Neural progenitor cell (in vitro differentiated cells): ENCODE measurements at regions not wholly inside any gene's neighbourhood (a gene's known extent, or its start where the extent isn't known, plus 50 kb on each side); places are given as distances from the start of the nearest gene placed in this dataset.
A peak's percentile ranks its signal among the peaks of the same experiment; 100 is the strongest.

Source experiments
- DNase-seq: peaks from one replicate; pipeline ENCODE4 v3.0.0-alpha.2; 2016; ENCODE audit warnings: low spot score
- H2AFZ ChIP-seq: fragments of 200-600 bp; sonication (generic); replicated peaks from 2 replicates; pipeline ENCODE4 v1.6.1; 2016; ENCODE audit warnings: antibody characterized with exemption
- H3F3A ChIP-seq: fragments of 200-600 bp; sonication (generic); 2 replicates; pipeline ENCODE4 v1.6.1; 2016; ENCODE audit warnings: antibody characterized with exemption, low read depth
- H3K27ac ChIP-seq: fragments of 200-600 bp; sonication (generic); 2 replicates; pipeline ENCODE4 v1.5.1; 2016; ENCODE audit warnings: mild to moderate bottlenecking
- H3K27me3 ChIP-seq: fragments of 200-600 bp; sonication (generic); 2 replicates; pipeline ENCODE4 v1.6.1; 2016; ENCODE audit warnings: mild to moderate bottlenecking, moderate library complexity
- H3K36me3 ChIP-seq: fragments of 200-600 bp; sonication (generic); 2 replicates; pipeline ENCODE4 v1.5.1; 2016
- H3K4me1 ChIP-seq: fragments of 200-600 bp; sonication (generic); 2 replicates; pipeline ENCODE4 v1.6.1; 2016; ENCODE audit warnings: mixed run types
- H3K4me2 ChIP-seq: fragments of 200-600 bp; sonication (generic); 2 replicates; pipeline ENCODE4 v1.6.1; 2016
- H3K4me3 ChIP-seq: fragments of 200-600 bp; sonication (generic); 2 replicates; pipeline ENCODE4 v1.5.1; 2016
- H3K79me2 ChIP-seq: fragments of 200-600 bp; sonication (generic); 2 replicates; pipeline ENCODE4 v1.6.1; 2016; ENCODE audit warnings: low read depth
- H3K9ac ChIP-seq: fragments of 200-600 bp; sonication (generic); 2 replicates; pipeline ENCODE4 v1.6.1; 2016
- H3K9me3 ChIP-seq: fragments of 200-600 bp; sonication (generic); 2 replicates; pipeline ENCODE4 v1.5.1; 2016; ENCODE audit warnings: low read depth
- H4K20me1 ChIP-seq: fragments of 200-600 bp; sonication (generic); 2 replicates; pipeline ENCODE4 v1.6.1; 2016; ENCODE audit warnings: low read depth
- H3K27ac Mint-ChIP-seq: 3 replicates; pipeline ENCODE4 v1.8.0; 2021; ENCODE audit warnings: mixed read lengths
- H3K27me3 Mint-ChIP-seq: 2 replicates; pipeline ENCODE4 v1.8.0; 2022; ENCODE audit warnings: low read depth, mild to moderate bottlenecking, inconsistent platforms, moderate library complexity, mixed read lengths; ENCODE audit not compliant: insufficient read depth
- H3K36me3 Mint-ChIP-seq: 3 replicates; pipeline ENCODE4 v1.8.0; 2021; ENCODE audit warnings: mixed read lengths
- H3K4me1 Mint-ChIP-seq: 3 replicates; pipeline ENCODE4 v1.8.0; 2021; ENCODE audit warnings: mixed read lengths
- H3K4me3 Mint-ChIP-seq: 3 replicates; pipeline ENCODE4 v1.8.0; 2021; ENCODE audit warnings: mild to moderate bottlenecking, moderate library complexity, mixed read lengths
- H3K9me3 Mint-ChIP-seq: 3 replicates; pipeline ENCODE4 v1.8.0; 2020; ENCODE audit warnings: mixed read lengths
- EZH2 ChIP-seq: fragments of 200-600 bp; sonication (generic); IDR thresholded peaks from 2 replicates; pipeline ENCODE4 v1.6.1; 2017; ENCODE audit warnings: antibody characterized with exemption, mild to moderate bottlenecking, moderate library complexity
- EZH2phosphoT487 ChIP-seq: fragments of 200-600 bp; sonication (generic); IDR thresholded peaks from 2 replicates; pipeline ENCODE4 v1.6.1; 2017; ENCODE audit warnings: antibody characterized with exemption
- TF ChIP-seq, protein P1 (sequence below): fragments of 200-600 bp; sonication (generic); IDR thresholded peaks from 2 replicates; pipeline ENCODE4 v1.5.1; 2017; ENCODE audit warnings: antibody characterized with exemption, mild to moderate bottlenecking

DNA sequence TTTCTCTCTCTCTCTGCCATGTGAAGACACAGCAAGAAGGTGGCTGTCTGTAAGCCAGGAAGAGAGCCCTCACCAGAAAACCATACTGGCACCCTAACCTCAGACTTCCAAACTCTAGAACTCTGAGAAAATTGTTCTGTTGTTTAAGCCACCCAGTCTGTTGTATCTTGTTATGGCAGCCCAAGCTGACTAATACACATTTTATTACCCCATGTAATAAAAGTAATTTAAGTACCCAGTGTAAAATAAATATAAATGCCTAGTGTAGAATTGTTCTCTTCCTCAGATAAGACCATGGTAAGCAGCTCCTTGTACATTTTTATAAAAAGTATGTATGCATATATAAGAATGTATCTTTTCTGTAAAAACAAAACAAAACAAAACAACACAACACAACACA is 119.7 kb downstream of the DTL start:
- Histone ChIP-seq H3K9ac (no peak overlapping the region), H3K36me3 (no peaks in the 10 kb centered on the region), H2AFZ (no peak overlapping the region), H3F3A (no peaks in the 10 kb centered on the region), H3K9me3 (no peaks in the 10 kb centered on the region), H3K27ac (no peak overlapping the region), H3K4me2 (no peak overlapping the region), H4K20me1 (no peaks in the 10 kb centered on the region), H3K79me2 (no peaks in the 10 kb centered on the region), H3K27me3 (no peaks in the 10 kb centered on the region), H3K4me1 (no peaks in the 10 kb centered on the region), H3K4me3 (no peak overlapping the region)
- peaks cover 5% of the 10 kb centered on the region for H3K36me3 Mint-ChIP-seq
- H3K27me3 Mint-ChIP-seq = peaks cover 2% of the 10 kb centered on the region
- TF ChIP-seq EZH2phosphoT487 = no peak
- TF ChIP-seq EZH2 = no peak
- TF ChIP-seq, protein P1, sequence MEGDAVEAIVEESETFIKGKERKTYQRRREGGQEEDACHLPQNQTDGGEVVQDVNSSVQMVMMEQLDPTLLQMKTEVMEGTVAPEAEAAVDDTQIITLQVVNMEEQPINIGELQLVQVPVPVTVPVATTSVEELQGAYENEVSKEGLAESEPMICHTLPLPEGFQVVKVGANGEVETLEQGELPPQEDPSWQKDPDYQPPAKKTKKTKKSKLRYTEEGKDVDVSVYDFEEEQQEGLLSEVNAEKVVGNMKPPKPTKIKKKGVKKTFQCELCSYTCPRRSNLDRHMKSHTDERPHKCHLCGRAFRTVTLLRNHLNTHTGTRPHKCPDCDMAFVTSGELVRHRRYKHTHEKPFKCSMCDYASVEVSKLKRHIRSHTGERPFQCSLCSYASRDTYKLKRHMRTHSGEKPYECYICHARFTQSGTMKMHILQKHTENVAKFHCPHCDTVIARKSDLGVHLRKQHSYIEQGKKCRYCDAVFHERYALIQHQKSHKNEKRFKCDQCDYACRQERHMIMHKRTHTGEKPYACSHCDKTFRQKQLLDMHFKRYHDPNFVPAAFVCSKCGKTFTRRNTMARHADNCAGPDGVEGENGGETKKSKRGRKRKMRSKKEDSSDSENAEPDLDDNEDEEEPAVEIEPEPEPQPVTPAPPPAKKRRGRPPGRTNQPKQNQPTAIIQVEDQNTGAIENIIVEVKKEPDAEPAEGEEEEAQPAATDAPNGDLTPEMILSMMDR = no peak
- H3K27ac Mint-ChIP-seq = no peak overlapping the region
- no peaks in the 10 kb centered on the region for H3K9me3 Mint-ChIP-seq
- H3K4me3 Mint-ChIP-seq = no peak overlapping the region
- no peaks in the 10 kb centered on the region for H3K4me1 Mint-ChIP-seq
- no peak for DNase-seq

DNA sequence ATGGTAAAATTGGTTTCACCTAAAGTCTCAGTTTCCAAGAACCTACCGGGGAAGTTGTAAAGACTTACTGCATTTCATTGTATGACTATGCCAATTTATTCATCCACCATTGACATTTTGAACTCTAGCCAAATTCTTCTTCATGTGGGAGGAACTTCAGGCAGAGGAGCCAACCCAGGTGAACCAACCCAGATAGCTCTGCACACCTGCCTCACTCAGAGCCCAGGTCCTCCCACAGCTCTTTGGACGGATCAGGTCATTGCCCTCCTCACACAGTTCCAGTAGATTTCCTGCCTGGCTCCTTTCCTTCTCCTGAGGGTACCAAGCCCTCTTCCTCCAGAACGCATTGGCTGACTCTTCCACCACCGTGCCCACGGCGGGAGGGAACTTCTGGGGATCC is 121.7 kb downstream of the DTL start:
- H3K9me3 Mint-ChIP-seq = no peaks in the 10 kb centered on the region
- H3K27me3 Mint-ChIP-seq = peaks cover 2% of the 10 kb centered on the region

DNA sequence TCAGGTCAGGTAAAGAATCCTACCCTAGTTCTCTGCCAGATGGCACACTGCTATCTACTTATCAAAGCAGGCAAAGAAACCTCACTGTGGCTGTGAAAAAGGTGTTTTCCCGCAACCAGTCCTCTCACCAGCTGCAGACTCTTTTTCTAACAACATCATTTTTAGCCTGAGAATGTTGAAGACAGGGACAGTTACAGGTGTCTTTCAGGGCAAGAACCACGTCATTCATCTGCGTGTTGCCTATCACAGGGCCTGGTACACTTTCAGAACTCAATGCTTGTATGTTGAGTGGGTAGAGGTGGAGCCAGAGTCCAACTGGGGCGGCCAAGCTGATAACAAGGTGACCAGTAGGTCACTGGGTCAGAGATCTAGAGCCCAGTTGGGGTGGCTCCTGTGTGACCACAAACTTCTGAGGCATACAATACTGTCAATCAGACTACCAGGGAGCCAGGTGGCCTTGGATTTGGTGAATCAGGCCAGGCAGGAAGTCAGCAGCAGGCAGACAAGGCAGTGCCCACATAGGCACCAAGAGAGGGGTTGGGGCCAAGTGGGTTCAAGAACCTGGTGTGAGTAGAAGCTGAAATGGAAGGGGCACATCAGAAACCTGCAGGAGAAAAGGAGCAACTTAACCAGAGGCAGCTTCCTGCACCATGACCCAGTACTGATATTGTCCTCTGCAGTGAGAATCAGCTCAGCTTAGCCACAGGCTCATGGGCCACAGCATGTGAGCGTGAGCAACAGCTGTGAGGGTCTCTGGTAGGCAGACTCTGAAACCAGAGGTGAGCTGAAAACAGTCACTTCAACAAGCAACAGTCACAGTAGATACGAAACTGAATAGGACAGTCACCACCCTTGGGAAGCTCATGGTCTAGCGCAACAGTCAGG is 123.6 kb downstream of the DTL start:
- no peaks in the 10 kb centered on the region for H4K20me1 ChIP-seq
- no peaks in the 10 kb centered on the region for H3K36me3 ChIP-seq
- Mint-ChIP-seq H3K9me3 (no peaks in the 10 kb centered on the region), H3K27me3 (peaks cover 2% of the 10 kb centered on the region), H3K27ac (peak overlapping the region; percentile 79), H3K4me1 (no peaks in the 10 kb centered on the region), H3K36me3 (peaks cover 5% of the 10 kb centered on the region), H3K4me3 (no peak overlapping the region)
- H3K79me2 ChIP-seq = no peaks in the 10 kb centered on the region
- H3K9ac ChIP-seq = no peak overlapping the region
- H3K27me3 ChIP-seq = no peaks in the 10 kb centered on the region
- H3F3A ChIP-seq = no peaks in the 10 kb centered on the region
- no peak overlapping the region for H2AFZ ChIP-seq
- TF ChIP-seq EZH2 (no peak), EZH2phosphoT487 (no peak)
- TF ChIP-seq, protein P1 = no peak
- H3K4me2 ChIP-seq = no peak overlapping the region
- no peaks in the 10 kb centered on the region for H3K9me3 ChIP-seq
- no peak overlapping the region for H3K4me3 ChIP-seq
- no peak for DNase-seq
- no peaks in the 10 kb centered on the region for H3K4me1 ChIP-seq
- H3K27ac ChIP-seq = no peak overlapping the region

More for the DNA sequence above, 121.7 kb downstream of the DTL start:
- Histone ChIP-seq H3K27me3 (no peaks in the 10 kb centered on the region), H3K9ac (no peak overlapping the region), H3K4me2 (no peak overlapping the region), H3K9me3 (no peaks in the 10 kb centered on the region), H3K27ac (no peak overlapping the region), H4K20me1 (no peaks in the 10 kb centered on the region), H2AFZ (no peak overlapping the region), H3K4me3 (no peak overlapping the region), H3K79me2 (no peaks in the 10 kb centered on the region), H3F3A (no peaks in the 10 kb centered on the region), H3K4me1 (no peaks in the 10 kb centered on the region), H3K36me3 (no peaks in the 10 kb centered on the region)
- peaks cover 5% of the 10 kb centered on the region for H3K36me3 Mint-ChIP-seq
- no peak overlapping the region for H3K4me3 Mint-ChIP-seq
- DNase-seq = no peak
- H3K4me1 Mint-ChIP-seq = no peaks in the 10 kb centered on the region
- no peak overlapping the region for H3K27ac Mint-ChIP-seq
- TF ChIP-seq, protein P1 = no peak
- TF ChIP-seq EZH2phosphoT487 (no peak), EZH2 (no peak)
